ENCODE measurements at regions not wholly inside any gene's neighbourhood (a gene's known extent, or its start where the extent isn't known, plus 50 kb on each side); places are given as distances from the start of the nearest gene placed in this dataset.

- H3K4me3 ChIP-seq (ENCODE audit: low read length), result no peak overlapping the region
- no peak for TF ChIP-seq CTCF (conservative IDR thresholded peaks at IDR 0.05; ENCODE audit: low read length)
- DNase-seq (ENCODE audit: low read depth), result no peak
These were observed 98.4 kb downstream of the SCG2 start for GRCh38 chr2:223503746-223504145.

DNA sequence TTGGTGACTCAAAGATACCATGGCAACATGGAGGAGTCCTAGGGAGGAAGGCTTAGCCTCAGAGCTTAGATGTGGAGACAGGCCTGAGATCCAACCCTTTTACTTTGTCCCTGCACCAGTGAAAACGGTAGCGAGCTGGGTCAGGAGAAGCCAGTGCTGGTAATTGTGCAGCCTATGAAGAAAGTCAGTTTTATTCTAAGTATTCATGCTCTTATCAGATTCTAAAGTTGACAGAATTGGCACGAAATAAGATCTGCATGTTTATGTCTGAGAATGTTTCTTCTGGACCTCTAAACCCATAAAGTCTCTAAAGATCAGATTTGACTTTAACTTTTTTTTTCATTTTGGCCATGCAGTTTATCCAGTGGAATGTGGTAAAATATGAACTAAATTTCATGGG lies 93.8 kb downstream of the SCG2 start:
- no peak for DNase-seq (ENCODE audit: low read depth)
- TF ChIP-seq CTCF (conservative IDR thresholded peaks at IDR 0.05; ENCODE audit: low read length), result no peak
- H3K4me3 ChIP-seq (ENCODE audit: low read length), result no peak overlapping the region

DNA sequence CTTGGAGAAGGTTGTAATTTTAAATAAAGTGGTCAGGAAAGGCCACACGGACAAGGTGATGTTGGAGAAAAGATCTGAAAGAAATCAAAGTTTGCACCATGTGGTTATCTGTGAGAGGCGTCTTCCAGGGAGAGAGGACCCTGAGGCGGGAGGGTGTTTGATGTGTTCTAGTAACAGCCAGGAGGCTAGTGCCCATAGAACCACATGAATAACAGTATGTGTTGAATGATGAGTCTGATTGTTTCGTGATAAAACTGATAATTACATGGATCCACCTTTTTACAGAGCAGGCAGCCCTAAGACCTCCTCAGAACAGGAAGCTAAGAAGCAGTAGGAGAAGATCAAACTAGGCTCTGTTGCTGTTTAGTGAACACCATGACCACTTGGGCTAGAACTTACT lies 91.4 kb downstream of the SCG2 start:
- H3K4me3 ChIP-seq (ENCODE audit: low read length), result no peak overlapping the region
- no peak for TF ChIP-seq CTCF (conservative IDR thresholded peaks at IDR 0.05; ENCODE audit: low read length)
- no peak for DNase-seq (ENCODE audit: low read depth)

DNA sequence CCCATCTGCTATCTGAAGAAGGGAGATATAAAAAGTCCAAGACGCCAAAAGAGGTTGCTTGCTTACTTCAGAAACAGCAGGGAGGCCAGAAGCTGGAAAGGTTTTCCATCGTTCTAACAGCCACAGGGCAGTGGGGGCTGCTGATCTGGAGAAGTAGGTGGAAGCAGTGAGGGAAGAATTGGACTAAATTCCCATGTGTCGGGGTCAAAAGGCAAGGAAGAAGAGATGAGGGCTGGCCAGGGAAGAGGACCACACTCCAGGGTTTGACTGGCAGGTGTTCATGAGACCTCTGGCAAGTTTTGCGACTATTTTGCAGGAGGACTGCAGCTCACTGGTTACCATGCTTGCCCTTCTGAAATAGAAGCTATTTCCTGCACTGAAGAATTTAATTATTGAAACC lies 91.0 kb downstream of the SCG2 start:
- H3K4me3 ChIP-seq (ENCODE audit: low read length), result no peak overlapping the region
- no peak for TF ChIP-seq CTCF (conservative IDR thresholded peaks at IDR 0.05; ENCODE audit: low read length)
- DNase-seq (ENCODE audit: low read depth), result no peak

DNA sequence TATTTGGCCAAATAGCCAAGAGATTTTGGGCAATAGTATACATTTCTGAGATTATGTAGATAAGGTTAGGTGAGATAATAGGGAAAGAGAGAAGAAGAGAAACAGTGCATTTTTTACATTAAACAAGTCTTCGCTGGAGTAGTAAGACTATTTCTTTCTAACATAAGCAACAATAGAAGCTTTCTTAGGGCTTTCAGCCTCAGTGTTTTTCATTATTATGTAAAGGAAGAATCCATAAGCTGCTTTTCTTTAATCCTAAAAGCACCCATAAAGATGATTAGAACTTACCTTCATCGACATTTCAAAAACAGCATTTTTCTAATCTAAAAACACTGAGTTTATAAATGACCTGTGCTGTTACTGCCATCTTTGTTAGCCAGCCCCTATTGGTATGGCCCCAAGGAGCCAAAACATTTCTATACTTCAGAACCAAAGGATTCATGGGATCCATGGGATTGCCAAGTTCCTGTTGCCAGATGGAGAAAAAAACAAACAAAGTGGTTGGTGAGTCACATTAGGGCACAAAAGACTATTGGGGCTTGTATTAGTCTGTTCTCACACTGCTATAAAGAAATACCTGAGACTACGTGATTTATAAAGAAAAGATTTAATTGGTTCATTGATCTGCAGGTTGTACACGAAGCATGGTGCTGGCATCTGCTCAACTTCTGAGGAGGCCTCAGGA lies 88.2 kb downstream of the SCG2 start:
- no peak for TF ChIP-seq CTCF (conservative IDR thresholded peaks at IDR 0.05; ENCODE audit: low read length)
- DNase-seq (ENCODE audit: low read depth), result no peak
- H3K4me3 ChIP-seq (ENCODE audit: low read length), result no peak overlapping the region

DNA sequence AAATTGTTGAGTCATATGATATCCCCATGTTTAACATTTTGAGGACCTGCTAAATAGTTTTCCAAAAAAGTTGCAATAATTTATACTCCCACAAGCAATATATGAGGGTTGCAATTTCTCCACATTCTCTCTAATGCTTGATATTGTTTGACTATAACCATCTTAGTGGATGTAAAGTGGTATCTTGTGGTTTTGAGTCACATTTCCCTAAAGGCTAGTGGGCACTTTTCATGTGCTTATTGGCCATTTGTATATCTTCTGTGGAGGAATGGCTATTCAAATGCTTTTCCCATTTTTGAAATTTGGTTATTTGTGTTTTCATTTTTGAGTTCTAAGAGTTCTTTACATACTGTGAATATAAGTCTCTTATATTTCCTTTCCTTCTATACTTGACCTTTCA lies 82.7 kb downstream of the SCG2 start:
- TF ChIP-seq CTCF (conservative IDR thresholded peaks at IDR 0.05; ENCODE audit: low read length), result no peak
- no peak for DNase-seq (ENCODE audit: low read depth)
- H3K4me3 ChIP-seq (ENCODE audit: low read length), result no peak overlapping the region

- H3K4me3 ChIP-seq (ENCODE audit: low read length), result no peak overlapping the region
- no peak for DNase-seq (ENCODE audit: low read depth)
- TF ChIP-seq CTCF (conservative IDR thresholded peaks at IDR 0.05; ENCODE audit: low read length), result no peak
These were observed 79.4 kb downstream of the SCG2 start for GRCh38 chr2:223522796-223523195.
